GM21528 (cell line): ENCODE measurements at regions not wholly inside any gene's neighbourhood (a gene's known extent, or its start where the extent isn't known, plus 50 kb on each side); places are given as distances from the start of the nearest gene placed in this dataset.
"Not testable (repeated sequence)": the region's sequence is repeated elsewhere in the genome, so short reads cannot be mapped to it uniquely, and the experiment has no call there.

ENCODE experiments used
- ATAC-seq: cut with Tn5 transposase; IDR thresholded peaks from one replicate; pipeline ENCODE4 v1.9.1; 2021; ENCODE audit warnings: mild to moderate bottlenecking, moderate library complexity; ENCODE audit not compliant: unreplicated experiment, low FRiP score

GRCh38 chr1:229905031-229905545 is 161.9 kb upstream of the GALNT2 start:
- ATAC-seq, result no peak

- no peak for ATAC-seq
Measured at GRCh38 chr1:229905652-229906051, 161.4 kb upstream of the GALNT2 start.

GRCh38 chr1:229907884-229908638 is 159.0 kb upstream of the GALNT2 start:
- no peak for ATAC-seq

- ATAC-seq, result no peak
Measured at GRCh38 chr1:229908689-229909088, 158.3 kb upstream of the GALNT2 start.

- ATAC-seq, result no peak
Measured at GRCh38 chr1:229913489-229913888, 153.5 kb upstream of the GALNT2 start.

GRCh38 chr1:229919488-229919887 is 147.6 kb upstream of the GALNT2 start:
- ATAC-seq, result not testable (repeated sequence)

- ATAC-seq, result no peak
Measured at GRCh38 chr1:229920683-229921082, 146.4 kb upstream of the GALNT2 start.

- ATAC-seq, result no peak
Measured at GRCh38 chr1:229922249-229922648, 144.8 kb upstream of the GALNT2 start.

- ATAC-seq, result no peak
Measured at GRCh38 chr1:229924639-229925038, 142.4 kb upstream of the GALNT2 start.

GRCh38 chr1:229928767-229929166 is 138.3 kb upstream of the GALNT2 start:
- ATAC-seq, result no peak

- not testable (repeated sequence) for ATAC-seq
Measured at GRCh38 chr1:229931751-229932150, 135.3 kb upstream of the GALNT2 start.

GRCh38 chr1:229935157-229935556 is 131.9 kb upstream of the GALNT2 start:
- ATAC-seq, result not testable (repeated sequence)

- ATAC-seq, result no peak
Measured at GRCh38 chr1:229938551-229938950, 128.5 kb upstream of the GALNT2 start.

- no peak for ATAC-seq
Measured at GRCh38 chr1:229940684-229941083, 126.4 kb upstream of the GALNT2 start.

- ATAC-seq, result no peak
Measured at GRCh38 chr1:229941160-229941559, 125.9 kb upstream of the GALNT2 start.

GRCh38 chr1:229941831-229942230 is 125.2 kb upstream of the GALNT2 start:
- ATAC-seq, result no peak

GRCh38 chr1:229942501-229942900 is 124.5 kb upstream of the GALNT2 start:
- ATAC-seq, result no peak

GRCh38 chr1:229943148-229943714 is 123.8 kb upstream of the GALNT2 start:
- ATAC-seq, result no peak

- ATAC-seq, result no peak
Measured at GRCh38 chr1:229943988-229944743, 122.9 kb upstream of the GALNT2 start.

GRCh38 chr1:229945795-229946194 is 121.2 kb upstream of the GALNT2 start:
- ATAC-seq, result no peak

GRCh38 chr1:229947968-229948367 is 119.1 kb upstream of the GALNT2 start:
- ATAC-seq, result no peak
